ENCODE measurements at regions not wholly inside any gene's neighbourhood (a gene's known extent, or its start where the extent isn't known, plus 50 kb on each side); places are given as distances from the start of the nearest gene placed in this dataset.

DNA sequence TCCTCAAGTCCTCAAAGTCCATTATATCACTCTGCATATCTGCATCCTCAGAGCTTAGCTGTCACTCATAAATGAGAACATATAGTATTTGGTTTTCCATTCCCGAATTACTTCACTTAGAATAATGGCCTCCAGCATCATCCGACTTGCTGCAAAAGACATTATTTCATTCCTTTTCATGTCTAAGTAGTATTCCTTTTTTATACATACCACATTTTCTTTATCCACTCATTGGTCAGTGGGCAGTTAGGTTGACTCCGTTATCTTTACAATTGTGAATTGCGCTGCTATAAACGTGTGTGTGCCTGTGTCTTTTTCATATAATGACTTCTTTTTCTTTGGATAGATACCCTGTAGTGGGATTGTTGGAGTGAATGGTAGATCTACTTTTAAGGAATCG, 117.2 kb downstream of the OR2K2 start:
- H3K4me1 Mint-ChIP-seq = peaks cover 11% of the 10 kb centered on the region
- DNase-seq (ENCODE audit: low spot score) (no peak), ATAC-seq (no peak)
- ChIA-PET CTCF (no interaction called here), POLR2A (no interaction called here)
- peaks cover 39% of the 10 kb centered on the region for H3K9me3 Mint-ChIP-seq
- H3K36me3 Mint-ChIP-seq = peaks cover 18% of the 10 kb centered on the region
- H3K27ac Mint-ChIP-seq = no peak overlapping the region
- TF ChIP-seq IRF1 (CRISPR knock-in tag; IDR thresholded peaks at IDR 0.05) (no peak), GTF2I (CRISPR knock-in tag; conservative IDR thresholded peaks at IDR 0.05) (0 out of 2 replicates have a peak, but pooled peaks have one; percentile 4)
- H3K4me3 Mint-ChIP-seq = no peak overlapping the region
- H3K27me3 Mint-ChIP-seq (ENCODE audit: low read depth) = no peaks in the 10 kb centered on the region

GRCh38 chr9:111198936-111199335, 131.1 kb downstream of the OR2K2 start:
- Mint-ChIP-seq H3K9me3 (peaks cover 38% of the 10 kb centered on the region), H3K27me3 (ENCODE audit: low read depth) (peaks cover 2% of the 10 kb centered on the region; the same call in 1 of the 2 replicates), H3K4me1 (no peaks in the 10 kb centered on the region), H3K27ac (no peak overlapping the region), H3K36me3 (peaks cover 31% of the 10 kb centered on the region), H3K4me3 (no peak overlapping the region)
- no peak for DNase-seq (ENCODE audit: low spot score)
- no peak for TF ChIP-seq NFATC4 (CRISPR knock-in tag; IDR thresholded peaks at IDR 0.05)
- no peak for TF ChIP-seq JAZF1 (CRISPR knock-in tag; IDR thresholded peaks at IDR 0.05)
- TF ChIP-seq, protein P1, sequence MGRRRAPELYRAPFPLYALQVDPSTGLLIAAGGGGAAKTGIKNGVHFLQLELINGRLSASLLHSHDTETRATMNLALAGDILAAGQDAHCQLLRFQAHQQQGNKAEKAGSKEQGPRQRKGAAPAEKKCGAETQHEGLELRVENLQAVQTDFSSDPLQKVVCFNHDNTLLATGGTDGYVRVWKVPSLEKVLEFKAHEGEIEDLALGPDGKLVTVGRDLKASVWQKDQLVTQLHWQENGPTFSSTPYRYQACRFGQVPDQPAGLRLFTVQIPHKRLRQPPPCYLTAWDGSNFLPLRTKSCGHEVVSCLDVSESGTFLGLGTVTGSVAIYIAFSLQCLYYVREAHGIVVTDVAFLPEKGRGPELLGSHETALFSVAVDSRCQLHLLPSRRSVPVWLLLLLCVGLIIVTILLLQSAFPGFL (CRISPR knock-in tag; IDR thresholded peaks at IDR 0.05; ENCODE audit: borderline replicate concordance) = no peak
- TF ChIP-seq ZNF423 (CRISPR knock-in tag; IDR thresholded peaks at IDR 0.05) = no peak
- no peak for TF ChIP-seq USF2 (CRISPR knock-in tag; IDR thresholded peaks at IDR 0.05)
- ATAC-seq = no peak
- CTCF ChIA-PET = no interaction called here
- POLR2A ChIA-PET = no interaction called here

DNA sequence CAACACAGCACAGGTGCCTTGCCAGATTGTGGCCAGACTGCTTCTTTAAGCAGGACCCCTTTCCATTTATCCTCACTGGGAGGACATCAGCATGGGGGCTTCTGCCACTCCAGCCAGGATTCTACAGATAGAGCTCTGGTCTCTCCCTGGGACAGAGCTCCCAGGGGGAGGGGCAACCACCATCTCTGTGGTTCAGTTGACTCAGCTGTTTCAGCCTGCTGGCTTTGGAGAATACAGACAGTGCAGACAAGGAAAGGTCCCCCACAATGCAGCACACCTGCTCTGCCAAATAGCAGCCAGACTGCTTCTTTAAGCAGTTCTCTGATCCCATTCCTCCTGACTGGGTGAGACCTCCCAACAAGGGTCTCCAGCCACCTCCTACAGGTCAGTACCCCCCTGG, 132.8 kb downstream of the OR2K2 start:
- Mint-ChIP-seq H3K4me1 (peaks cover 8% of the 10 kb centered on the region), H3K9me3 (peaks cover 24% of the 10 kb centered on the region), H3K36me3 (peaks cover 17% of the 10 kb centered on the region), H3K27me3 (ENCODE audit: low read depth) (no peaks in the 10 kb centered on the region; the same call in 1 of the 2 replicates), H3K27ac (no peak overlapping the region), H3K4me3 (no peak overlapping the region)
- ATAC-seq (no peak), DNase-seq (ENCODE audit: low spot score) (no peak)
- POLR2A ChIA-PET = no interaction called here
- CTCF ChIA-PET = no interaction called here
- TF ChIP-seq IRF1 (CRISPR knock-in tag; IDR thresholded peaks at IDR 0.05) (no peak), ZNF232 (CRISPR knock-in tag; IDR thresholded peaks at IDR 0.05) (no peak), STAT6 (CRISPR knock-in tag; conservative IDR thresholded peaks at IDR 0.05; ENCODE audit: low read depth) (no peak), AFF4 (CRISPR knock-in tag; IDR thresholded peaks at IDR 0.05; ENCODE audit: borderline replicate concordance) (no peak), NFATC4 (CRISPR knock-in tag; IDR thresholded peaks at IDR 0.05) (no peak), MYBL2 (CRISPR knock-in tag; IDR thresholded peaks at IDR 0.05) (no peak), NR3C1 (CRISPR knock-in tag; conservative IDR thresholded peaks at IDR 0.05; ENCODE audit: low read depth) (no peak), IRF2 (CRISPR knock-in tag; IDR thresholded peaks at IDR 0.05; ENCODE audit: borderline replicate concordance, low read depth) (no peak), ZNF671 (CRISPR knock-in tag; IDR thresholded peaks at IDR 0.05) (no peak), SMAD4 (CRISPR knock-in tag; IDR thresholded peaks at IDR 0.05) (no peak), OVOL2 (CRISPR knock-in tag; IDR thresholded peaks at IDR 0.05; ENCODE audit: borderline replicate concordance) (no peak), TEAD4 (CRISPR knock-in tag; IDR thresholded peaks at IDR 0.05) (no peak)
- TF ChIP-seq, protein P2, sequence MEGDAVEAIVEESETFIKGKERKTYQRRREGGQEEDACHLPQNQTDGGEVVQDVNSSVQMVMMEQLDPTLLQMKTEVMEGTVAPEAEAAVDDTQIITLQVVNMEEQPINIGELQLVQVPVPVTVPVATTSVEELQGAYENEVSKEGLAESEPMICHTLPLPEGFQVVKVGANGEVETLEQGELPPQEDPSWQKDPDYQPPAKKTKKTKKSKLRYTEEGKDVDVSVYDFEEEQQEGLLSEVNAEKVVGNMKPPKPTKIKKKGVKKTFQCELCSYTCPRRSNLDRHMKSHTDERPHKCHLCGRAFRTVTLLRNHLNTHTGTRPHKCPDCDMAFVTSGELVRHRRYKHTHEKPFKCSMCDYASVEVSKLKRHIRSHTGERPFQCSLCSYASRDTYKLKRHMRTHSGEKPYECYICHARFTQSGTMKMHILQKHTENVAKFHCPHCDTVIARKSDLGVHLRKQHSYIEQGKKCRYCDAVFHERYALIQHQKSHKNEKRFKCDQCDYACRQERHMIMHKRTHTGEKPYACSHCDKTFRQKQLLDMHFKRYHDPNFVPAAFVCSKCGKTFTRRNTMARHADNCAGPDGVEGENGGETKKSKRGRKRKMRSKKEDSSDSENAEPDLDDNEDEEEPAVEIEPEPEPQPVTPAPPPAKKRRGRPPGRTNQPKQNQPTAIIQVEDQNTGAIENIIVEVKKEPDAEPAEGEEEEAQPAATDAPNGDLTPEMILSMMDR (IDR thresholded peaks at IDR 0.05) = no peak
- TF ChIP-seq, protein P3, sequence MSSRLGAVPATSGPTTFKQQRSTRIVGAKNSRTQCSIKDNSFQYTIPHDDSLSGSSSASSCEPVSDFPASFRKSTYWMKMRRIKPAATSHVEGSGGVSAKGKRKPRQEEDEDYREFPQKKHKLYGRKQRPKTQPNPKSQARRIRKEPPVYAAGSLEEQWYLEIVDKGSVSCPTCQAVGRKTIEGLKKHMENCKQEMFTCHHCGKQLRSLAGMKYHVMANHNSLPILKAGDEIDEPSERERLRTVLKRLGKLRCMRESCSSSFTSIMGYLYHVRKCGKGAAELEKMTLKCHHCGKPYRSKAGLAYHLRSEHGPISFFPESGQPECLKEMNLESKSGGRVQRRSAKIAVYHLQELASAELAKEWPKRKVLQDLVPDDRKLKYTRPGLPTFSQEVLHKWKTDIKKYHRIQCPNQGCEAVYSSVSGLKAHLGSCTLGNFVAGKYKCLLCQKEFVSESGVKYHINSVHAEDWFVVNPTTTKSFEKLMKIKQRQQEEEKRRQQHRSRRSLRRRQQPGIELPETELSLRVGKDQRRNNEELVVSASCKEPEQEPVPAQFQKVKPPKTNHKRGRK (CRISPR knock-in tag; IDR thresholded peaks at IDR 0.05; ENCODE audit: borderline replicate concordance) = no peak
